ENCODE measurements at regions not wholly inside any gene's neighbourhood (a gene's known extent, or its start where the extent isn't known, plus 50 kb on each side); places are given as distances from the start of the nearest gene placed in this dataset.

DNA sequence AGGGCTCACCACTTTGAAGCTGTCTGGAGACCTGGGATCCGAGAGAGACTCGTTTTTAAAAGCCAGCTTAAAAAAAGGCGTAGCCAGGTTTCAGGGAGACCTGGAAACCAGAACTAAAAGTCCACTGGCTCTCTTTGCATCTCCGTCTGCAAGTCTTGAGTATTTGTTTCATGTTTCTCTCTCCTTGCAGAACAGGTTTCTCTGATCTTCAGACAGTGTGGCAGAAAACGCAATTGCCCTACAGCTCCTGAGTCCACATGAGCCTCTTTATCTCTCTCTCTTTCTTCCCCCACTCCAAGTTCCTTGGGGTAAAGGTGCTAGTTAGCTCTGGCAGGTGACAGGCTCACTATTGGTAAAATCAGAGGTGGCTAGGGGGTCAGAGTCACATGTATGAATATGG lies 67.0 kb upstream of the AMPD3 start:
- DNase-seq: no peak

- DNase-seq: no peak
Observed at GRCh38 chr11:10388574-10388973, 66.5 kb upstream of the AMPD3 start.

- no peak for DNase-seq
Observed at GRCh38 chr11:10390375-10390774, 64.7 kb upstream of the AMPD3 start.

DNA sequence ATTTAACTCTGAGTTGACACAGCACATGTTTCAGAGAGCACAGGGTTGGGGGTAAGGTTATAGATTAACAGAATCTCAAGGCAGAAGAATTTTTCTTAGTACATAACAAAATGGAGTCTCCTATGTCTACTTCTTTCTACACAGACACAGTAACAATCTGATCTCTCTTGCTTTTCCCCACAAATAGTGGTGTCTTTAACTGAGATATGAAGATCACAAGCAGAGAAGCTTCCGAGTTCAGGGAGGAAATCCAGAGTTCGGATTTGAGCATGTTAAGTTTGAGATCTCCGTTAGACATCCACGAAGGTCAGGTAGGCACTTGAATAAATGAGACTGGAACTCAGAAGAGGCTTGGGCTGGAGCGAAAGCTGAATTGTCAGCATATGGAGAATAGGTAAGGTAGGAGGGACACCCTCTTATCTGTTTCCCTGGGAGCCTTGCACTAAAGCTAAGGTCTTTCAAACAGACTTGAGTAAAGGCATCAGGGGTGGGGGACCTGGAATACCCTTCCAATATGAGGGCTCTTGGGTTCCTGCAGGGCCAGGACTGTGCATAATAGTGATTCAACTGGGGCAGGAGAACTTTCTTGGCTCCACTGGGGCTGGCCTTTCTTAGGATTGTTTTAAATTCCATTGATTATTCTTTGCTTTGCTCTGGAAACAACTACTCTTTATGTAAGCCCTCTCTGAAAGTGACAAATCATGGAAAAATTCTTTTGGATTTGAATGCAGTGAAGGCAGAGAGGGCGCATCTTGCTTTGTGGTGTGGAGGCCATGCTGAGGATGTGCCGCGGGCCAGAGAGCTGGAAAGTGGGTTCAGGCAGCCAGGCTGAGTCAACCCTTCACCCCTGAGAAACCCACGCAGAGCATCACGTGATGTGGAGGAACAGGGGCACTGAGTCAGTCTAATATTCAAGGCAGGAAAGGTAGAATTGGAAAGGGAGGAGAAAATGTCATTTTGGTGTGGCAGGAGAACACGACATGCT lies 62.7 kb upstream of the AMPD3 start:
- no peak for DNase-seq

DNA sequence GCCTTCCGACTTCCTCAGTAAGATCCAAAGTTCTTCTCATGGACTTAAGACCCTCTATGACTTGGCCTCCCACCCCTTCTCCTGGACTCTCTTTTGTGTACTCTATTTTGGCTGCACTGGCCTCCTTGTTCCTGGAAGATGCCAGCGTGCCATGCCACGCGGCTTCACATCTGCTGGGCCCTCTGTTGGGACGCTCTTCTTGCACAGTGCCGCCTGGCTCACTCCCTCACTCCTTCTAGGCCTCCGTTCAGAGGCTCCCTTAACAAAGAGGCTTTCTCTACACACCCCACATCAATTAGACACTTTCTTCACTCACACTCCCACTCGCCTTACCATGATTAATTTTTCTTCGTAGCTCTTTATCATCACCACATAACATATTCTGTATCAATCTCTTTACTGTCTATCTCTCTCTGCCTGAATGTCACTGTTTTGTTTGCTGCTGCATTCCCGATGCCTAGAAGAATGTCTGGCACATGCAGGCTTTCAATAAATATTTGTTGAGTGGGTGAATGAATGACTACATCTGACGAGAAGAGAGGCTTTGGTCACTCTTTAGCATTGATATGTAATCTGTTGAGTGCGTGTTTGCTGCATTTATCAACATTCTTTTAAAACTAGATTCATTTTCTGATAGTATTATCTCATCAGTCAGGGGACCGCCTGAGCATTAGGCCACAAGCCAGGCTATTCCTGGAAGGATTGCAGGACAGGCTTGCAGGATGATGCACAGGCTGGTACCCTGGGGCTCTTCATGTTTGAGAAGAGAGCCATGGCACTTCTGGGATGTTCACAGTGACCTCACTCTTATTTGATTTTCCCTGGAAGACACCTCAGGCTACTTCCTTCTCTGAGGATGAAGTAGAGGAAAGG lies 60.6 kb upstream of the AMPD3 start:
- DNase-seq: no peak

- no peak for DNase-seq
Observed at GRCh38 chr11:10395166-10395897, 59.7 kb upstream of the AMPD3 start.

DNA sequence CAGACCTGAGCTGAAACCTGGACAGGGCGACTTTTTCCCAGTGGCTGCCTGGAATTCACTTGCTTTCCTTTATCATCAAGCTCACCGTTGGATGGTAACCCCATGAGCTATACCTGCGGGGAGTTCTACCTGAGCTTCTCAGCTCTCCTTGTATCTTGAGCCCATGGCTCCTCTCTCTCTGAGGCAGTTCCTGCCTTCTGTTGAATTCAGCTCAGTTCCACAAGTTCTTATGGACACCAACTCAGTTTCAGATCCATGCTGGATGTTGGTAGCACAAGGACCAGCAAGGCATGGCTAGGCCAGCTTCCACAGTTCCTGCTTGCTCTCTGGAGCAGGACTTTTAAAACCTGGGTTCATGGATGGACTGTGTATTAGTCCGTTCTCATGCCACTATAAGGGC lies 58.3 kb upstream of the AMPD3 start:
- no peak for DNase-seq

DNA sequence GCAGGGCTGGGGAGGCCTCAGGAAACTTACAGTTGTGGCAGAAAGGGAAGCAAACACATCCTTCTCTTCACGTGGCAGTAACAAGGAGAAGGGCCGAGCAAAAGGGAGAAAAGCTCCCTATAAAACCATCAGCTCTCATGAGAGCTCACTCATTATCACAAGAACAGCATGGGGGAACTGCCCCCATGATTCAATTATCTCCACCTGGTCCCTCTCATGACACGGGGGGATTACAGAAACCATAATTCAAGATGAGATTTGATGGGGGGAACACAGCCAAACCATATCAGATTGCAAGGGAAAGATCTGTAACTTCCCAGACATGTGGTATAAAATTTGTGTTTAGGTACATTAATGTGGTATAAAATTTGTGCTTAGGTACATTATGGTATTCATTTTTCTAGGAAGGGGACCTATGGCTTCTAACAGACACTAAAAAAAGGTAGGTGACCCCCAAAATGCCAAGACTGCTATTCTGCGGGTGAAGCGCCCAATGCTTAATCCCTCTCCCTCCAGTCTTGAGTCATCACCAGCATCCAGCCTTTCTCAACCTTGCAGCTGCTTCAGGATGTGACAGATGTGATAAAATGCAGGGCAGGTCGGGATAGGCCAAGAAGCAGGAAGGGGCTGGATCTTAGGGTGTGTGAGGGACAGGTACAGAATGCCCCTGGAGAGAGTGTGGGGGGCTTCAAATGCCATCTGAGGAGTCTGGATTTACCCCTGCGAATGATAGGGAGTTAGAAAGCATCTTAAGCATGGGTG lies 57.7 kb upstream of the AMPD3 start:
- DNase-seq: no peak

GRCh38 chr11:10398525-10398924 lies 56.5 kb upstream of the AMPD3 start:
- no peak for DNase-seq

GRCh38 chr11:10400856-10401255 lies 54.2 kb upstream of the AMPD3 start:
- no peak for DNase-seq

GRCh38 chr11:10401256-10401655 lies 53.8 kb upstream of the AMPD3 start:
- DNase-seq: no peak

GRCh38 chr11:10401696-10402392 lies 53.2 kb upstream of the AMPD3 start:
- DNase-seq: no peak

Data from NCI-H1694 (cell line).